ELF-1 (cell line): ENCODE measurements at regions not wholly inside any gene's neighbourhood (a gene's known extent, or its start where the extent isn't known, plus 50 kb on each side); places are given as distances from the start of the nearest gene placed in this dataset.

Experiments used
- DNase-seq: peaks from one replicate; pipeline ENCODE4 v3.0.0-alpha.2; 2016; ENCODE audit warnings: low read depth, low spot score

DNA sequence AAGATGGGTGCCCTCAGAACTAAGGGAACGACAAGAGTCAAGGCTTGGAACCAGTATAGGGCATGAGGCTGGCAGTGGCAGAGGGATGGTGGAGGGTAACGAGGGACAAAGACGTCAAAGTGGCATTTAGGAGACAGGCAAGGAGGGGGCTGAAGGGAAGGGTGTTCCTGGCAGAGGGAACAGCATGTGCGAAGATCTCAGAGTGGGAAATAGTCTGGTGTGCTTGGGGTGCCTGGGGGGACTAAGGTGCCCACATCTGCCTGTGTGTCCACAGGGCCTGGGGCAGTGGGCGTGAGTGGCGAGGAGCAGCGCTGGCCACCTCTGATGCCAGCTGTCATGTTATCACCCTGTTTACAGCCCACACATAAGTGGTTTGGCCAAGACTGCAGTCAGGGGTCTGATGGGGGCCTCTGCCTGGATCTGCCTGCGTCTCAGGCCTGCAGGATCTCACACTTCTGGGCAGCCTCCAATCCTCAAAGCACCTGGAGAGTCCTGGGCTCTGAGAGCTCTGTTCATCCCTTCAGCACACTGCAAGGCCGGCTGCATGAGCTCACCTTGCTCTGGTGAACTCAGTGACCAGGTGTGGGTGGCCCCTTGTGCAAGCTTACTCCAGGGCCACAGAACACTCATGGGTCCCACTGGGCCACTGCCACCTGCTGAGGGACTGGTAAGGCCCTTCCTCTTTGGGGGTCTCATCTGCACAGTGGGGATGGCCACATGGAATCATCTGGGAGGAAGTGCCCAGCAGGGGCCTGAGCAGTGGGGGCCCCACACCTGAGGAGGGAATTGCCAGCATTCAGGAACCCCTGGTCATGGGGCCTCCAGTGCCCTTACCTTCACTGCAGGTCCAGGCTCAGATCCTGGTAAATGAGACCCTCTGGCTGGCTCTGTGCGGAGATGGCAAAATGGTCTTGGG, 89.7 kb upstream of the SHISAL1 start:
- DNase-seq = no peak

DNA sequence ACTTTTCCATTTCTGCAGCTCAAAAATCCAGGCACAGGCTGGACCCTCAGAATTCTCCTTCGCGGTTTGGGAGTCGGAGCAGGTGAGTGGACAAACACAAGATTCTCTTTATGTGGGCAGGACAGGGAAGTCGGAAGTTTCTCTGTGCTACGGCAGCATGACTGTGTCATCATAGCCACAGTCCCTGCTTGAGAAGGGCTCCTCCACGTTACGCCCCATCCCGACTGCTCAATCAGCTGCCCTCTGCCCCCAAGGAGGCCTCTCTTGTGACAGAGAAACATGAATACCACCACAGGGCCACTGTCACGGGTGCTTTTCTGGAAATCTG, 89.0 kb upstream of the SHISAL1 start:
- DNase-seq = no peak

DNA sequence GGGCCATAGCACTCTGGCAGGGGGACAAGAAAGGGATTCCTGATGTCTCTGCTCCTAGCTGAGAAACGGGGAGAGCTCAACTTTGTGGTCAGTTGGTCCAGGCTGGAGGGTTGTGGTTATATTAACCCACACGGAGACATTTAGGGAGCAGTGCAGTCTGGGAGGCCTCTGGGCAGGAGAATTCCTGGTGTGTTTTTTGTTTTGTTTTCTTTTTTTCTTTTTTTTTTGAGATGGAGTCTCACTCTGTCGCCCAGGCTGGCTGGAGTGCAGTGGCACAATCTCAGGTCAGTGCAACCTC, 88.0 kb upstream of the SHISAL1 start:
- DNase-seq = no peak

DNA sequence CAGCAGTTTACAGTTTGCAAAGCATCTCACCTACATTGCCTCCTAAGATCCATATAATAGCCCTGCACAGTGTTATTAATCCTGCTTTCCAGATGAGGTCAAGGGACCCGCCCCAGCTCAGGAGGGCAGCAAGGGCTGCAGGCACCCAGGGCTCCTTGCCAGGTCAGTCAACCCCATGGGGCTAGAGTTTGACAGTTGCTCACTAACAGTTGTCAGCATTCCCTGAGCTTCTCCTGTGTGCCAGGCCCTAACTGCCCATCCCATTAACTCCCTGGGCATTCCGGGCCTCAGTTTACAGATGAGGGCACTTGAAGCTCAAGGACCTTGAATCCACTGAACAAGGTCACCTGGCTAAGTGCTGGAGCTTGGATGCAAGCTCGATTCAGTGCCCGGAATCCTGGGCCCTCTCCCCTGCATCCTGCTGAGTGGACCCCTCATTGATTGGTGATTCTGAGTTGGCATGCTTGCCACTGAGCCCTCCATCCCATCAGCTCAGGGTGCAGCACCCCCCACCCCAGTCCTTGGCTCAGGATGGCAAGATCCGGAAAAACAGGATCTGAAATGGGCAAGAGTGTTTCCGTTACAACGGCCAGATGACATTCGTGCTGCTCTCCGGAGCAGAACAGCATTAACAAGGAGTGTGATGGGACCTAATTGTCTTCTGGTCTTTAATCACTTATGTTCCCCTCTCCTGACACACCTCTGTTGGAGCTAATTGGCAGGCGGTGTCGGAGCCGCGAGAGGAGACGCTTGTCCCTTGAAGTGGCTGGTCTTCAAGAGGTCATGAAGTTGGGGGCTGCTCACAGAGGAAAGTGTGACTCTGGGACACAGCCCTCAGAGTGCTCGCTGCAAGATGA, 87.4 kb upstream of the SHISAL1 start:
- DNase-seq = no peak

DNA sequence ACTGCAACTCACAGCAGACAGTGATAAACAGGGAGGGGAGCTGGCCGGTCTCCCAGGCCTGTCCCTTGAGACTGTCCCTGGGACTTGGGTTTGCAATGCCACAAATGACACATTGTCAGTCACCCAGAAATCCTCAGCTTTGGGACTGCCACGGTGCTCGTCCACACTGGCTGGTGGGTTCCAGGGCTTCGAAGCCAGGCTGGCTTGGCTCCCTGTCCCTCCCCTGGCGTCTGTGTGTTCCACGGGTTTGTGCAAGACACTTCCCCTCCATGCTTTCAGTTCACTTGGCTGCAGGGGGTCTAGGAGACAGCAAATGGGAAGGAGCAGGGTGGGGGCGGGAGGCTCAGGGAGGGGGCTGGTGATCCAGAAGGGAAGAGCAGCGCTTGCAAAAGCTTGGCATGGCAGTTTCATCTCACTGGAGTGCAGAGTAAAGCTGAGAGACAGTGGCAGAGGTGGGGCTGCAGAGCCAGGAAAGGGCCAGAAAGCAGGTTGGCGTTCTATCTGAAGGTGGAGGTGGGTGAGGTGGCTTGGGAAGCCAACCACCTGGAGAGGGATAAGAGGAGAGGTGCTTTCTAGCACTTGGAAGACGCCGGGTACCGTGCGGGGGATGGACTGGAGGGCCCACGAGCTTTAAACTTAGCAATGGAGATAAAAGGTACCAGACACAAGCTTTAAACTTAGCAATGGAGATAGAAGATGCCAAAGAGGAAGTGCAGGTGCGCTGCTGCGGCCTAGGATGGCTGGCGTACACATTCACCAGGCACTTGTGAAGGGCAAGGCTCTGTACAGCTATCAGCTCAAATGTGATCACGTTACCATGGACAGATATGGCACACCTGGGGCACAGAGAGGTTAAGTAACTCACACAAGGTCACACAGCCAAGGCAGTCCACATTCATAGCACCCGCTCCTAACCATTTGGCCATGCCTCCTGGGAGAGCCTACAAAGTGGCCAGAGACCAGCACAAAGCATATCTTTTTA, 86.4 kb upstream of the SHISAL1 start:
- DNase-seq = peak; percentile 0

DNA sequence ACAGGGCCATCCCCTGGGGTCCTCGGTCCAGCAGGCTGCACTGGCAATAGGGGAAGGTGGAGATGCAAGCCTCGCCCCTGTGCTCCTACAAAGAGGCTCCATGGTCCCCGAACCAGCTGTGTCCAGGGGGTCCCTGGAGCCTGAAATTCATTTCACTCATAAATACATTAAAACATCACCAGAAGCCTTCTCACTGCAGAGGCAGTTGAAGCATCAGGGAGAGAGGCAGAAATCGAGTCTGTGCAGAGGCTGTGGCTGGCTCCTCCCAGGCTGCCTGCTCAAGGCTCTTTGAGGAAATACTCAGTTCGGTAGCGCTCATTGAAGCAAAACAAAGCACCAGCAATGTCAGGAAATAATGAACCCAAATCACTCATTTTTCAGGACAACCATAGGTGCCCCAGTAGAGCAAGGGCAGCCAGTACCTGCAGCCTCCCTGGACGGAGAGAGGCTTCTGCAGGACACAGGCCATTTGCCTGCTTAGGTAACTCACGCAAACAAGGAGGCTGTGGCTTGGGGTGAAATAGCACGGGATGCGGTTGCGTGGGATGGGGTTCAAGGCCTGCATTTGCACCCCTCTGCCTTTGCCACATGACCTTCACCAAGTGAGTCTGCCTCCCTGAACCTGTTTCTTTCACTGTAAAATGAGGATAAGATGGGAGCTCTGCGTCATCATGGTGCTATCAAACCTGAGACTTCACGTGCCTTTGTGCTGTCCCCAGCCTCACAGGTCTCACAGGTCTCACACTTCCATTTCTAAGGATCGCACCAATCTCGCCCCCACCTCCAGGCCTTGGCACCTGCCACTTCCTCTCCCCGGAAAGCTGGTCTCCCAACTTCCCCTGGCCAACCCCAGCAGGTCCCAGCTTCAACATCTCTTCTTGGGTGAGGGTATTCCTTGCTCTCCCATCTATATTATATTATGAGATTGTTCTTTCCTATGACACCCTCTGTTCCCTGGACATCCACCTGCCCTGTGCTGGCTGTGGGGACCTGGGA, 84.3 kb upstream of the SHISAL1 start:
- DNase-seq = no peak

DNA sequence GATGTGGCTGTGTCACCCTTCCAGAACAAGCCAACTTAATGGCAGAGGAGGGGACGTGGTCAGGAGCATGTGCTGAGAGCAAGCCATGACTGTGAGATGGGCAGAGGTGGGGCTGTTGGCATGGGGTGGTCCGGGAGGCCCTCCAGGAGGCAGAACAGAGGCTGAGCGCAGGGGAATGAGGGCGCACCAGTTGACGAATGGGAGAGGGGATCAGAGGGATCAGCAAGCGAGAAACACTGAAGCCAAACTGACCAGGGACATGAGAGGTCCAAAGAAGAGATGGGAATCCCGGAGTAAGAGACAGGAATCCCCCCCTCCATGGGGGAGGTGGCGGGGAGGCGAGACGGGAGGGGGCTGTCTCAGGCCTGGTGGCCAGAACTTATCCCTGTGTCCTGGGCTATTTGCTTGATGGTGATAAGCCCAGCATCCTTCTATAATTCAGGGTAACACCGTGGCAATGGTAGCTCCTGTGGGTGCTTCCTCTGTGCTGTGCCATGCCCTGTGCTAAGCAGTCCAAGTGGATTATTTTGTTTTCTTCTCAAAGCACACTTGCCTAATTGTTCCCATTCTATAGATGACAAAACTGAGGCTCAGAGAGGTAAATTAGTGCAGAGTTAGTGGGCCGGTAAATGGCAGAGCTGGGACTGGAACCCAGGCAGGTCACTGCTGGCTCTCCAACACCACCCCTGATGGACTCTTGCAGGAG, 83.4 kb upstream of the SHISAL1 start:
- DNase-seq = no peak

DNA sequence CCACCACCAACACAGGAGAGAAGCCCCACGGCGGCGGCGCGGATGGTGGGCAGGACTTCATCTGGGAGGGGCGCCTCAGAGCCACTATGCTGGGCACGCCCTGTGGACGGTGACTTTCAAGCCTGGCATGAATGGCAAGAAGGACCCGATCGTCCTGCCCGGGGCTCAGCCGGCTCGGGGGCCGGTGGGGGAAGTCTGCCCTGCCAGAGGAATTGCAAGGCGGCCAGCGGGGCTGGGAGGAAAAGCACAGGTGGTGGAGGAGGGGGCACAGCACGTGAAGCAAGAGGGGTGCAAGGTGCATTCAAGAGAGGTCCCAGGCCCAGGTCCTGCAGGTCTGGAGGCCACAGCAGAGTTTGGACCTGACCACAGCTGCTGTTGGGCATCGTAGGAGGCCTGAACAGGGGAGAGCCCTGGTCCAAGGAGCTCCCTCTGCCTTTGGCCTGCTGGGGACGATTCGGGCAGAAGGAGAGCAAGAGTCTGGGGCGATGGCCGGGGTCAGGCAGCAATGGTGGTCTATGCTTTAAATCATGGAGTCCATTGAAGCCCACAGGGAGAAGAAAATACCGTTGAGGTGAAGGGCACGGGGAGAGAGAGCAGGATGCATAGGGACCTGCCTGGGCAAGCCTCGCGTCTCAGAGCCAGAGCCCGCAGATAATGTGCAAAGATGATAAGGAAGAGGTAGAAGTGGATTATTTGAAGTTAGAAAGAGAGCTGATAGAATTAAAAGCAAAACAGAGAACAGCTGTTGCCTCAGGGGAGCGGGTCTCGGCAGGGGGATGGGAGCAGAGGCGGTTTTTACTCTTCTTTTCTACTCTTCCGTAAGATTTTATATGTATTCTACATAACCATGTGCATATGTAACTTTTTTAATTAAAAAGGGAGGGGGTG, 82.6 kb upstream of the SHISAL1 start:
- no peak for DNase-seq

DNA sequence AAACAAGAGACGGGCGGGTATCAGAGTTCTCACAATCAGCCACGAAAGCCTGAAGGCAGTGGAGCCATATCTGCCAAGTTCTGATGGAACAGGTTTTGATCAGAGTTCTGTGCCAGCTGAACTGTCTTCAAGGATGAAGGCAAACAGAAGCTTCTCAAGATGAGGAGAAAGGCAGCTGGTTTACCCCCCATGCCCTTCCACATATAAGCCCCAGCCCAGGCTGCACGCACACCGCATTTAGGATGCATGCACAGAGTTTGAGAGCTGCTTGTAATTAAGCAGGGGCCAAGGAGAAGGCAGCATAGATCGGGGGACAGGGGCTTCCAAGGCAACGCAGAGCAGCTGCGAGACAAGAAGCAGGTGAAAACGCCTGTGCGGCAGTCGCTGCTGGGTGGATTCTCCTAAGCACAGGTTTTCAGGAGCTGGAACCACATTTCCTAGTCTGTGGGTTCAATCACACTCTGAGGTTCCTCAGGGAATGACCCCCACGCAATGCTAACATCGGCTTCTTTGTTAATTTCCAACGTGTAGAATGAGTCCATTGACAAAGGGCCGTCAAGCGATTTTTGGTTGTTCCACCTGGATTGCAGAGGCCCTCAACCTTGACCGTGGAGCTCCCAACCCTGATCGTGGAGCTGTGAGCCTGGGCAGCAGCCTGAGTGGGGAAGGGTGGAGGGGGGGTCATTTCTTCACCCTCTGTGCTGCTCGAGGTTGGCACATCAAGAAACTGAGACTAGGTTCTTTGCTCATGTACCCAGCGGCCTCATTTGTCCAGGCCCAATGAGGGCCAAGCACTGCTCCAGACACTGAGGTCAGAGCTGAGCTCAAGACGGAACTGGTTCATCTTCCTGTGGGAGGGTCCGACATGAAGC, 81.7 kb upstream of the SHISAL1 start:
- DNase-seq = no peak

DNA sequence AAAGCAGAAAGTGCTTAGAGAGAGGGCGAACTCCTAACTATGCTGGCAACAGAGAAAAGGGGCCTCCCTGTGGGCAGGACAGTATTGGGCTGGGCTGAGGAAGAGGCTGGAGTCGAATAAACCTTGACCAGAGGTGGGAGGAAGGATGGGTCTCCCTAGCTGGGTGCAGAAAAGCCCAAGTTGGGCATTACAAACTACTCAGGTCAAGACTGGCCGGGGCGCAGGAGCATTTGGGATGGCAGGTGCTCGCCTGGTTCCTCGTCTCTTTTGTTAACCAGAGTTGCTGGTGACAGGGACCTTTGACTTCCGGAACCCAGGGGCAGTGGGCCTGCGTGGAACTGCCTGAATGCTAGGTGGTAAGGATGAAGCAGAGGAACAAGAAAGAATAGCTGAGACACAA, 80.3 kb upstream of the SHISAL1 start:
- DNase-seq = no peak

DNA sequence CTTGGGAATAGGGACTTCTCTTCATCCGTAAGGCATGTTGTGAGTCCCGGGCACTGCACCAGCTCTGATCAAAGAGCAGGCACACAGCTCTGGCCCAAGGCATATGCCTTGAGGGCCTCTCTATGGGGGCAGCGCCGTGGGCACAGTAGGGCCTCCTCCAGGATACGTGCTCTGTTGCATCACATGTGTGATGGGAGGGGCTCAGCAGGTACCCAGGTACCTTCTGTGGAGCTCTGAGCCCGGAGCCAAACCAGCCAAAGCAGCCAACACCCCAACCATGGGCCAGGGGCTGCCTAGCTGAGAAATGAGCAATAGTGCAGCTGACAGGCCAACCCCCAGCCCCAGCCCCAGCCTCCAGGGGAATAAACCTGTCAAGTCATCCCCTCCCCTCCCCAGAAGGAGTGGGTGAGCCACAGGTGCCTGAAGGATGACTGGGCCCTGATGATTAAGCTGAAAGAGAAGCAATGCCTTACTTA, 79.7 kb upstream of the SHISAL1 start:
- DNase-seq = no peak

DNA sequence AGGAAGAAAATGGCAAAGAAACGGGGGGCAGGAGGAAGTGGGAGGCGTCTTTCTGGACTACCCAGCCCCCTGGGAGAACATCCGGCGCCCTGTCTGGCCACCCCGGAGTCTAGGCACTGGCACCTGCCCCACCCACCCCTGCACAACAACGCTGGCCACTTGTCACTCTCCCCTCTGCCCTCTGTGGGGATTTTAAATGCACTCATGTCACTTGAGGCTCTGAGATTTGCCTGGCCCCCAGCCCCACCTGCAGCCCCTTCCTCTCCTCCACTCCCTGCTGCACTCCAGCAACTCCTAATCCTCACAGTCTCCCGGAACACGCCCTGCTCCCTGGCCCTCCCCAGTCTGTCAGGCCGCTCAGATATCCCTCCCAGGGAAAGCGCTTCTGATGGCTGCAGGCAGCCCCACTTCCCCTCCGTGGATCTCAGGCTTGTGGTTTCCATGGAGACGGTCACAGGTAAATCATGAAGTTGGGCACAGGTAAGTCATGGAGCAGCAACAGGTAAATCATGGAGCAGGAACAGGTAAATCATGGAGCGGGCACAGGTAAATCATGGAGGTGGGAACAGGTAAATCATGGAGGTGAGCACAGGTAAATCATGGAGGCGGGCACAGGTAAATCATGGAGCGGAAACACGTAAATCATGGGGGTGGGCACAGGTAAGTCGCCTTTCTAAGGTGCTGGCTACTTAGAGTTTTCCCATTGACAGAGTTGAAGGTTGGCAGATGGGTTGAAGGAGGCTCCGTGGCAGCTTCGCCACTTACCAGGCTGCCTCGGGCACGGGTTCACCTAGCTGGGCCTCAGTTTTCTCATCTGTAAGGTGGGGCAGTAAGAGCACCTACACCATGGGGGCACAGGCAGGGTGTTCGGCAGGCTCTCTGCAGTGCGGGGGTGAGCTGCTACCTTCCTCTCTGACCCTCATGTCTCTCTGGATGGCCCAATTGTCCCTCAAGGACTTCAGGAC, 79.0 kb upstream of the SHISAL1 start:
- DNase-seq = no peak

DNA sequence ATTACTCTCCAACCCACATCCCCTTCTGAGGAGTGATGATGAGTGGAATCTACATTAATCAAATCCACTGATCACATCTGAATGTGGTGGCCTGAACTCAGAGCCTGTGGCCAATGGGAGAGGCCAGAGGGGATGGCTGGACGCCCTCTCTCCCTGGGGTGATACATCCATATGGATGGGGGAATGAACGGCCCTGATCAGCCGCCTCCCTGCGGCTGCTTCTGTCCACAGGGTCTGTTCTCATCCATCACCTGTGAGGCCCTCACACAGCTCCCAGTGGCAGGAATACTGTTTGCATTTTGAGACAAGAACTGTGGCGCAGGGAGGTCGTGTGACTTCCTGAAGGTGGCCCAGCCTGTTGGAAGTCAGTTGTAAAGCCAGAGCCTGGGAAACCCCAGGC, 78.3 kb upstream of the SHISAL1 start:
- DNase-seq = no peak

DNA sequence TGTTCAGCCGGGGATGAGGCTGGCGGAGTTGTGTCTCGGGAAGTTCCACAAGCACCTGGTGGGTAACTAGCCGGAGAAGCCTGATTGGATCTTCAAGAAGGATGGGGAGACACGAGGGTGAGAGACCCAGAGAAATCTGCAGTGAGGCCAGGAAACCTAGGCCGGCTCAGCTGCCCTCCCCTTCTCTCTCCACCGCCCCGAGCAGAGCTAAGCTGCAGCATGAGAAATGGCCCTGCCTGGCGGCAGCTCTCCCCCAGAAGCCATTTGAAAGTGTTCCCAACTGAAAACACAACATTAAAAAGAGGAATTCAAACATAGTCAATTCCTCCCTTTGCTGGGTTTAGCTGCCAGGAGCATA, 77.8 kb upstream of the SHISAL1 start:
- no peak for DNase-seq

DNA sequence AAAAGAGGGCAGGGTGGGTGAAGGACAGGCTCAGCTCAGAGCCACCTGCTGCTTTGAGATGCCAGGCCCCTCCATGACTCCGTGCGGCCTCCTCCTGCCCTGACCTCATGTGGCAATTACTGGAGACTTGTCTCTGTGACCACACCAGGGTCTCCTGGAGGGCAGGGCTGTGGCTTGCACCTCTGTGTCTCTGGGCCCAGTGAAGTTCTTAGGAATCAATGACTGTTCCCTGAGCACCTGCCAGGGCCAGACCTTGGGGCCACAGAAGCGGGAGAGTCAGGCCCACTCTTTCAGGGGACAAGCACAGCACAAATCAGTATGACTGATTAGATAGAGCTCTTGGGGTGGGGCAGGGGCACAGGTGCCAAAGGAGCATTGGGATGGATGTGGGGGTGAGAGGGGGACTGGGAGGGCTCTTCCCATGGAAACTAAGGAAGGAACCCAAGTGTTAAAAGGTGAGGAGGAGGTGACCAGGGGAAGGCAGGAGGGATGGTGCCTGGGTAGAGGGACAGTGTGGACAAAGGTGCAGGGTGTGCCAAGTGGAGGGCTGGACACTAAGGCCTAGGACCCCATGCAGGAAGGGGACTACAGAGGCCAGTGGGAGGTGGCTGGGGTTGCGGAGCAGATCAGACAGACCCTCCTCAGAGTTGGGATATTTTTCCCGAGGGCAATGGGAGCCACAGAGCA, 77.3 kb upstream of the SHISAL1 start:
- no peak for DNase-seq

DNA sequence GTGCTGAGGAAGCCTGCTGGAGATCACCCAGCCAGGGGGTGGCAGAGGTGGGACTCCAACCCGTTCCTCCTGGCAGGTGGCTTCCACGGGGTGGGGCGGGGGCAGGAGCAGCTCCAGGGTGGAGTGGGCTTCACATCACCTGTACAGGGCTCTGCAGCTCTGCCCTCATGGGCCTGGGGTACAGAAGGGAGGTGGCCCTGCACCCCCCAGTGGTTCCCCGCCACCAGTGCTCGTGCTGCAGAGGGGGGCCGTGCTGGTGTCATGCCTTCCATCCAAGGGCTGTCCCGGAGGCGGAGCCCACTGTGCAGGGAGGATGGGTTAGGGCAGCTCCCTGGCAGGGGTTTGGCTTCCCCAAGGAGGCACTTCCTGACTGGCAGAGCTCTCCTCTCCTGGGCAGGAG, 76.4 kb upstream of the SHISAL1 start:
- DNase-seq = no peak
